ENCODE measurements at regions not wholly inside any gene's neighbourhood (a gene's known extent, or its start where the extent isn't known, plus 50 kb on each side); places are given as distances from the start of the nearest gene placed in this dataset.

DNA sequence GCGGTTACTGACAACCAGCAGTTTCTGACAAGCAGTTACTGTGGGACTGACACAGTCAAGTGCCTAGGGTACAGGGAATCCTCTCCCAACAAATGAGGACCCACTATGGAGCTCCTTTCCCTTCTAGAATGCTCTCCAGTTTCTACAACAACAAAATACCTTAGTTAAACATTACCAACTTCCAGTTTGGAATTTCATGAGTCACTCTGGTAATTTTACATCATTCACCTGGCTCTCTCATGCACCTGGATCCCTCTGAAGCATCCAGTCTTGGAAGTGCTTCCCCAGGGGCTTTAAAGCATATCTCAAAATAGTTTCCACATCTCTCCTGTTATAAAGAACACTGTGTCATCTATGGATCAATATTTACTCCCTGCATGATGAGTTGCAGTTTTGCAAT is 286.7 kb upstream of the SPTLC3 start:
- TF ChIP-seq, protein P1, sequence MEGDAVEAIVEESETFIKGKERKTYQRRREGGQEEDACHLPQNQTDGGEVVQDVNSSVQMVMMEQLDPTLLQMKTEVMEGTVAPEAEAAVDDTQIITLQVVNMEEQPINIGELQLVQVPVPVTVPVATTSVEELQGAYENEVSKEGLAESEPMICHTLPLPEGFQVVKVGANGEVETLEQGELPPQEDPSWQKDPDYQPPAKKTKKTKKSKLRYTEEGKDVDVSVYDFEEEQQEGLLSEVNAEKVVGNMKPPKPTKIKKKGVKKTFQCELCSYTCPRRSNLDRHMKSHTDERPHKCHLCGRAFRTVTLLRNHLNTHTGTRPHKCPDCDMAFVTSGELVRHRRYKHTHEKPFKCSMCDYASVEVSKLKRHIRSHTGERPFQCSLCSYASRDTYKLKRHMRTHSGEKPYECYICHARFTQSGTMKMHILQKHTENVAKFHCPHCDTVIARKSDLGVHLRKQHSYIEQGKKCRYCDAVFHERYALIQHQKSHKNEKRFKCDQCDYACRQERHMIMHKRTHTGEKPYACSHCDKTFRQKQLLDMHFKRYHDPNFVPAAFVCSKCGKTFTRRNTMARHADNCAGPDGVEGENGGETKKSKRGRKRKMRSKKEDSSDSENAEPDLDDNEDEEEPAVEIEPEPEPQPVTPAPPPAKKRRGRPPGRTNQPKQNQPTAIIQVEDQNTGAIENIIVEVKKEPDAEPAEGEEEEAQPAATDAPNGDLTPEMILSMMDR (IDR thresholded peaks at IDR 0.05): no peak
- TF ChIP-seq POLR2AphosphoS5 (IDR thresholded peaks at IDR 0.05; ENCODE audit: insufficient read depth in 1 of 2, low read depth in 1 of 2) (no peak), POLR2A (IDR thresholded peaks at IDR 0.05) (no peak)

Data from vagina (tissue), 2 donors.